AG09319 (cell line): ENCODE measurements at regions not wholly inside any gene's neighbourhood (a gene's known extent, or its start where the extent isn't known, plus 50 kb on each side); places are given as distances from the start of the nearest gene placed in this dataset.
"Not testable (repeated sequence)": the region's sequence is repeated elsewhere in the genome, so short reads cannot be mapped to it uniquely, and the experiment has no call there.

Source experiments
- DNase-seq: peaks from one replicate; pipeline ENCODE4 v3.0.0-alpha.2; 2010; ENCODE audit warnings: low read depth; ENCODE audit errors: extremely low read depth
- CTCF ChIP-seq: IDR thresholded peaks from 2 replicates; pipeline ENCODE4 v1.5.1; 2011; ENCODE audit warnings: low read depth, mild to moderate bottlenecking, inconsistent platforms, low read length, moderate library complexity

GRCh38 chr2:870426-870825 is 80.2 kb upstream of the SNTG2 start:
- TF ChIP-seq CTCF: no peak
- DNase-seq: no peak

GRCh38 chr2:869894-870293 is 80.8 kb upstream of the SNTG2 start:
- DNase-seq: no peak
- no peak for TF ChIP-seq CTCF

- no peak for TF ChIP-seq CTCF
- no peak for DNase-seq
Observed at GRCh38 chr2:869357-869871, 81.2 kb upstream of the SNTG2 start.

- not testable (repeated sequence) for DNase-seq
Observed at GRCh38 chr2:868857-869256, 81.8 kb upstream of the SNTG2 start.

- no peak for TF ChIP-seq CTCF
- DNase-seq: no peak
Observed at GRCh38 chr2:867296-867695, 83.4 kb upstream of the SNTG2 start.

GRCh38 chr2:866887-867286 is 83.8 kb upstream of the SNTG2 start:
- TF ChIP-seq CTCF: no peak
- no peak for DNase-seq

- DNase-seq: no peak
- no peak for TF ChIP-seq CTCF
Observed at GRCh38 chr2:866009-866680, 84.5 kb upstream of the SNTG2 start.
